ENCODE measurements at regions not wholly inside any gene's neighbourhood (a gene's known extent, or its start where the extent isn't known, plus 50 kb on each side); places are given as distances from the start of the nearest gene placed in this dataset.
"Not testable (repeated sequence)": the region's sequence is repeated elsewhere in the genome, so short reads cannot be mapped to it uniquely, and the experiment has no call there.

DNA sequence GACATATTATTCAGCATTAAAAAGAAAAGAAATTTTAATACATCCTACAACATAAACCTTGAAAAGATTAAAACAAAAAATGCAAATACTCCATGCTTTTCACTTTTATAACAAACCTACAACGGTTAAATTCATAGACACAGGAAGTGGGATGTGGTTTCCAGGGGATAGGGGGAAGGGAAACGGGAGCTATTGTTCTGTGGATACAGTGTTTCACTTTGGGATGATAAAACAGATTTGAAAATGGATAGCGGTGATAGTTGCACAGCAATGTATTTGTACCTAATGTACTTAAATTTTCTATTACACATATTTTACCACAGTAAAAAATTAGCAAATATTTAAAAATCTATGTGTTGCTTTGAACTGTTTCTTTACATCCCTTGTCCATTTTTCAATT, 368.0 kb downstream of the CDY2B start:
- H3K9me3 Mint-ChIP-seq; DNase-seq; POLR2A ChIA-PET; H3K27me3 ChIP-seq (ENCODE audit: insufficient read depth, low read length, poor library complexity, severe bottlenecking); H3K9me3 ChIP-seq (ENCODE audit: low read length); H3K4me3 ChIP-seq (ENCODE audit: low read length); H3K4me1 ChIP-seq (ENCODE audit: insufficient read depth, low read length); H3K27ac ChIP-seq (ENCODE audit: low read depth, low read length); H3K36me3 ChIP-seq (ENCODE audit: insufficient read depth, low read length); H3K36me3 Mint-ChIP-seq; H3K4me3 Mint-ChIP-seq; H3K27me3 Mint-ChIP-seq; H3K4me1 Mint-ChIP-seq; CTCF ChIA-PET; H3K27ac Mint-ChIP-seq: not testable (repeated sequence)

DNA sequence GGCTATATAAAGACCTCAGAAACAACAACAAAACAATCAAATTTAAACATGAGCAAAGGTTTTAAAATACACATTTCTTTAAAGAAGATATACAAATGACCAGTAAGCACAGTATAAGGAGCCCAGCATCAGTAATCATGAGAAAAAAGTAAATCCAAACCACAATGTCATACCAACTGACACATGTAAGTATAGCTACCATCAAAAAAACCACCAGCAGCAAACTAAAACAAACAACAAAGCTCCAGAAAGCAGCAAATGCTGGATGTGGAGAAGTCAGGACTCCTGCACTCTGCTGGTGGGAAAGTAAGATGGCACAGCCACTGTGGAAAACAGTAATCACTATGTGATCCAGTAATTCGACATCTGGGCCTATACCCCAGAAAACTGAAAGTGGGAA, 368.5 kb downstream of the CDY2B start:
- POLR2A ChIA-PET; H3K9me3 Mint-ChIP-seq; CTCF ChIA-PET; H3K4me1 ChIP-seq (ENCODE audit: insufficient read depth, low read length); H3K27ac Mint-ChIP-seq; DNase-seq; H3K36me3 Mint-ChIP-seq; H3K4me3 ChIP-seq (ENCODE audit: low read length); H3K27ac ChIP-seq (ENCODE audit: low read depth, low read length); H3K4me1 Mint-ChIP-seq; H3K27me3 ChIP-seq (ENCODE audit: insufficient read depth, low read length, poor library complexity, severe bottlenecking); H3K9me3 ChIP-seq (ENCODE audit: low read length); H3K4me3 Mint-ChIP-seq; H3K27me3 Mint-ChIP-seq; H3K36me3 ChIP-seq (ENCODE audit: insufficient read depth, low read length): not testable (repeated sequence)

DNA sequence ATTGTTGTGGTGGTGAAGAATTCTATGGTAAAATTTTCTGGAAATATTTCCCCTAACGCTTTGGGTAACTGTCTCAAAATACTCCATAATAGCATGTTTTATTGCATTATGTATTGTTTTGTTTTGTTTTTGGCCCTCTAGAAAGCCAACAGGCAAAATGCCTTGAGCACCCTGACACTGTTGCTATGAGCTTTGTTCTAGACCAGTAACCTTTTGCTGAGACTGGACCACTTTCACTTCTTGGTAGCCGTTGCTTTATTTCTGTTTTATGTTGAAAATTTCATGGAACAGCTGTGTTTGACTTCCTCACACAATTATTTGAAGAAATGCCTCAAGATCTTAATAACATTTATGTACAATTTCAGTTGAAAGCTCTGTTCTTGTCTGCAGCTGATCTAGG, 374.2 kb downstream of the CDY2B start:
- H3K27me3 ChIP-seq (ENCODE audit: insufficient read depth, low read length, poor library complexity, severe bottlenecking); H3K9me3 Mint-ChIP-seq; H3K4me3 ChIP-seq (ENCODE audit: low read length); H3K27me3 Mint-ChIP-seq; H3K4me1 ChIP-seq (ENCODE audit: insufficient read depth, low read length); DNase-seq; CTCF ChIA-PET; H3K27ac Mint-ChIP-seq; H3K27ac ChIP-seq (ENCODE audit: low read depth, low read length); POLR2A ChIA-PET; H3K9me3 ChIP-seq (ENCODE audit: low read length); H3K36me3 Mint-ChIP-seq; H3K36me3 ChIP-seq (ENCODE audit: insufficient read depth, low read length); H3K4me3 Mint-ChIP-seq; H3K4me1 Mint-ChIP-seq: not testable (repeated sequence)

DNA sequence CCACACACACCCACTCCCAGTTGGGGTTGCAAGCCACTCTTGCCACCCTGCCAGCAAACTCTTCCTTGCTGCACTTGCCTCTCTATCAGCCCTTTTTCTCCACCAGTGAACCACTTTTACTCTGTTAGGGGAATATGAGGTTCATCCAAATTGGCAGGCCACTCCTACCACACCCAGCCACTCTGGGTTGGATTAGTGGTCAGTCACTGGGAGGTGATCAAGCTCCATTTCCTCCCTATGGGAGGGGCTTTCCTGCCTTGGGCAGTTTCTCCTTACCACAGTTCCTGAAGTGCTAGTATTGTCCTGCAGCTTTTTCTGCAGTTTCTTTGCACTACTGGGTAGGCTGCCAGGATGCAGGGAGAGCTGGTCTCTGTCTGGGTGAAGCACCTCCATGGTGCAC, 395.3 kb downstream of the CDY2B start:
- H3K36me3 ChIP-seq (ENCODE audit: insufficient read depth, low read length); H3K9me3 ChIP-seq (ENCODE audit: low read length); H3K27ac Mint-ChIP-seq; H3K27me3 ChIP-seq (ENCODE audit: insufficient read depth, low read length, poor library complexity, severe bottlenecking); H3K4me1 Mint-ChIP-seq; H3K27ac ChIP-seq (ENCODE audit: low read depth, low read length); H3K4me1 ChIP-seq (ENCODE audit: insufficient read depth, low read length); H3K27me3 Mint-ChIP-seq; H3K9me3 Mint-ChIP-seq; H3K36me3 Mint-ChIP-seq; H3K4me3 ChIP-seq (ENCODE audit: low read length); POLR2A ChIA-PET; CTCF ChIA-PET; H3K4me3 Mint-ChIP-seq; DNase-seq: not testable (repeated sequence)

DNA sequence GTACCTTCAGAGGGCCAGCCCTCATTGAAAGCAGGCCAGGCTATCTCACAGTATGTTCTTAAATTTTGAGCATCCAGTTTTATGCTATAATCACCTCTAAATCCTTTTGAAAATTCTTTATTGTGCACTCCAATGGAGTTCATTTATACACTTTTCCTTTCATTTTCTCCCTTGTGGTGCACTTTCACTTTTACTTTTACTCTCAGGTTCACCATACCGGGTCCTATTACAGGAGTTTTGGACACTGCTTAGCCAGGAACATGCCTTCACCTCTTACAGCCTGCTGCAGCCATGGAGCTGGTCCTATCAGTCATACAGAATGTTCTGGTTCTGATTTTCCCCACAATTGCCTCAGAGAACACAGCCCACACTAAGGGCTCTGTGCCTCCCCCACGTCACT, 395.9 kb downstream of the CDY2B start:
- H3K27me3 Mint-ChIP-seq; H3K4me3 Mint-ChIP-seq; CTCF ChIA-PET; H3K36me3 Mint-ChIP-seq; H3K9me3 Mint-ChIP-seq; H3K36me3 ChIP-seq (ENCODE audit: insufficient read depth, low read length); H3K4me1 Mint-ChIP-seq; H3K4me3 ChIP-seq (ENCODE audit: low read length); H3K27me3 ChIP-seq (ENCODE audit: insufficient read depth, low read length, poor library complexity, severe bottlenecking); DNase-seq; H3K27ac ChIP-seq (ENCODE audit: low read depth, low read length); H3K4me1 ChIP-seq (ENCODE audit: insufficient read depth, low read length); H3K27ac Mint-ChIP-seq; H3K9me3 ChIP-seq (ENCODE audit: low read length); POLR2A ChIA-PET: not testable (repeated sequence)

DNA sequence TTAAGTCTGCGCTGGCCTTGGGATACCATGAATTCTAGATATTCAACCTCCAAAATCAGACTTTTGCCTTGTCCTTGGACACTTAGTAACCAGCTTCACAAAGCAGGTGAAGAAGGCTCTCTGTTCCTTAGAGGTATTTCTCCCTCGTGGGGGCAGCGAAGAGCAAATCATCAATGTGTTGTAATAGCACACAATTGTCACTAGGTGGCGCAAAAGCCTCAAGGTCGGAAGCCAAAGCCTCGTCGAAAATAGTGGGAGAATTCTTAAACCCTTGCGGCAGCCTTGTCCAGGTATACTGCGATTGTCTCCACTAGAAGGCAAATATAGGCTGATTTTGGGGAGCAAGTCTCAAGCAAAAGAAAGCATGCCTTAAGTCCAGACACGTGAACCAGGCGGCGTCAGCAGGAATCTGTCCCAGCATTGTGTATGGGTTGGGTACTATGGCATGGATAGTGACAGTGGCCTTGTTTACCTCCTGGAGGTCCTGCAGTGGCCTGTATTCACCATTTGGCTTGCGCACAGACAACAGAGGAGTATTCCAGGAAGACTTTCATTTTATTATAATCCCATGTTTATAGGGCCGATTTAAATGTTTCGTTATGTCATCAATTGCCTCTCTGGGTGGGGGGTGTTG, 398.5 kb downstream of the CDY2B start:
- H3K27ac ChIP-seq (ENCODE audit: low read depth, low read length); H3K4me3 ChIP-seq (ENCODE audit: low read length); DNase-seq; H3K4me3 Mint-ChIP-seq; H3K9me3 Mint-ChIP-seq; CTCF ChIA-PET; H3K9me3 ChIP-seq (ENCODE audit: low read length); H3K27me3 Mint-ChIP-seq; H3K4me1 ChIP-seq (ENCODE audit: insufficient read depth, low read length); POLR2A ChIA-PET; H3K36me3 Mint-ChIP-seq; H3K27ac Mint-ChIP-seq; H3K27me3 ChIP-seq (ENCODE audit: insufficient read depth, low read length, poor library complexity, severe bottlenecking); H3K4me1 Mint-ChIP-seq; H3K36me3 ChIP-seq (ENCODE audit: insufficient read depth, low read length): not testable (repeated sequence)

DNA sequence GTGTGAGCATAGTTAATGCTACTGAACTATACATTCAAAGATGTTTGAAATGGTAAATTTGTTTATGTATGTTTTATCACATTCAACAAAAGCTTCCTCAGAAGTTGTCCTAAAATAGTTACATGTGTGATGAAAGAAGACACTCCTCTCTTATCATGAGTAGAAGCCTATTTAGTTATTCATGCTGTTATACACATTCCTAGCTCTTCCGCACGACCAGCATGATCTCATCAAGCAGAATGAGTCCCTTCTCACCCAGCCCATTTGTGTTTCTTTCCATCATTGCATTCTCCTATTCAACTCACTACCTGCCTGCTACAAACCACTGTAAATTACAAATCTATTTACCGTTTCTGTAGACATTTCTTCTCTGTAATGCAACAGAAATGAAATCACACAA, 408.0 kb downstream of the CDY2B start:
- CTCF ChIA-PET; H3K4me3 Mint-ChIP-seq; H3K36me3 ChIP-seq (ENCODE audit: insufficient read depth, low read length); DNase-seq; H3K27ac Mint-ChIP-seq; H3K36me3 Mint-ChIP-seq; H3K4me1 Mint-ChIP-seq; H3K4me3 ChIP-seq (ENCODE audit: low read length); H3K27ac ChIP-seq (ENCODE audit: low read depth, low read length); POLR2A ChIA-PET; H3K27me3 Mint-ChIP-seq; H3K27me3 ChIP-seq (ENCODE audit: insufficient read depth, low read length, poor library complexity, severe bottlenecking); H3K9me3 Mint-ChIP-seq; H3K9me3 ChIP-seq (ENCODE audit: low read length); H3K4me1 ChIP-seq (ENCODE audit: insufficient read depth, low read length): not testable (repeated sequence)

DNA sequence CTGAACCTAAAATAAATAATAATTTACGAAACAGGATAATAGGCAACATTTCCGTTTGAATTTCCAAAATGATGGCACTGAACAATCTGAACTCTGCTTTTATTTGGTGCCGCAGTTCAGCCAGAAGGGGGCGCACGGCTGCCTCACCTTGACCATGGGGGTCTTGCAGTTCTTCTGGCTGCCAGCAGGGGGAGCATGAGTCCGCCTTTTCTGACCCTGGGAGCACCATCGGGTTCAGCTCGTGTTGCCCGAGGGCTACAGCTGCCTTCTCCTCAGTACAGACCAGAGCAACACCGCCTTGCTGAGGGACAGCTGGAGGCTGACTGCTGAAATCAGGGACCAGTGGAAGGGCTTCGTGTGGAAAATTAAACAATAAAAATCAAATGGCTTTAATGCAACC, 420.3 kb downstream of the CDY2B start:
- H3K27me3 ChIP-seq (ENCODE audit: insufficient read depth, low read length, poor library complexity, severe bottlenecking); H3K4me3 Mint-ChIP-seq; H3K9me3 ChIP-seq (ENCODE audit: low read length); H3K27me3 Mint-ChIP-seq; H3K9me3 Mint-ChIP-seq; CTCF ChIA-PET; POLR2A ChIA-PET; H3K4me1 ChIP-seq (ENCODE audit: insufficient read depth, low read length); H3K27ac ChIP-seq (ENCODE audit: low read depth, low read length); H3K36me3 Mint-ChIP-seq; DNase-seq; H3K27ac Mint-ChIP-seq; H3K4me1 Mint-ChIP-seq; H3K36me3 ChIP-seq (ENCODE audit: insufficient read depth, low read length); H3K4me3 ChIP-seq (ENCODE audit: low read length): not testable (repeated sequence)

DNA sequence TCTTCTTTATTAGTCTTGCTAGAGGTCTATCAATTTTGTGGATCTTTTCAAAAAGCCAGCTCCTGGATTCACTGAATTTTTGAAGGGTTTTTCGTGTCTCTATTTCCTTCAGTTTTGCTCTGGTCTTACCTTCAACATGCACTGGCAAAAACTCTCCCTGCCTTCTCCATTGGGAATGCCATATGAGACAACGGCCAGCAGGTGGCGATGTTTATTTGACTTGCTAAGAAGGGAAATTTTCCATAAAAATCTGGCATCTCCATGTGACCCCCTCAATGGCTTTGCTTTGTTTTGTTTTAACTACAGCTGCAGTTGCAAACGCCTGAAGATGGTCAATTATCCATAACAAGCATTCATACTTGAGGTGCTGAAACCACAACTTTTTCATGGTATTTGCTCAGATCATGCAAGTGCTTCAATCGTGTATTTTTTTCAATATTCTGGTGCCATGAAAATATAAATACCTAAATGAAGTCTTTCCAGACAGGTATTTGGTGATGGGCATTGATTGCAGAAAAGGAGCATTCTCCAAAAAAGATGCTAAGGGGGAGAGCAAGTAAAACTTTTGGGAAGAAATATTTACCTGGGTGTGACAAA, 449.4 kb downstream of the CDY2B start:
- Histone ChIP-seq H3K4me3 (ENCODE audit: low read length) (no peak overlapping the region), H3K4me1 (ENCODE audit: insufficient read depth, low read length) (no peaks in the 10 kb centered on the region), H3K9me3 (ENCODE audit: low read length) (no peaks in the 10 kb centered on the region), H3K27ac (ENCODE audit: low read depth, low read length) (no peak overlapping the region), H3K36me3 (ENCODE audit: insufficient read depth, low read length) (no peaks in the 10 kb centered on the region), H3K27me3 (ENCODE audit: insufficient read depth, low read length, poor library complexity, severe bottlenecking) (no peaks in the 10 kb centered on the region)
- H3K36me3 Mint-ChIP-seq, result no peaks in the 10 kb centered on the region
- no peaks in the 10 kb centered on the region for H3K9me3 Mint-ChIP-seq
- H3K4me3 Mint-ChIP-seq, result no peak overlapping the region
- ChIA-PET CTCF (no interaction called here), POLR2A (no interaction called here)
- no peaks in the 10 kb centered on the region for H3K27me3 Mint-ChIP-seq
- H3K4me1 Mint-ChIP-seq, result no peaks in the 10 kb centered on the region
- no peak for DNase-seq
- no peak overlapping the region for H3K27ac Mint-ChIP-seq

Measured in CD8-positive, alpha-beta memory T cell (primary cell).